ENCODE measurements at regions not wholly inside any gene's neighbourhood (a gene's known extent, or its start where the extent isn't known, plus 50 kb on each side); places are given as distances from the start of the nearest gene placed in this dataset.

DNA sequence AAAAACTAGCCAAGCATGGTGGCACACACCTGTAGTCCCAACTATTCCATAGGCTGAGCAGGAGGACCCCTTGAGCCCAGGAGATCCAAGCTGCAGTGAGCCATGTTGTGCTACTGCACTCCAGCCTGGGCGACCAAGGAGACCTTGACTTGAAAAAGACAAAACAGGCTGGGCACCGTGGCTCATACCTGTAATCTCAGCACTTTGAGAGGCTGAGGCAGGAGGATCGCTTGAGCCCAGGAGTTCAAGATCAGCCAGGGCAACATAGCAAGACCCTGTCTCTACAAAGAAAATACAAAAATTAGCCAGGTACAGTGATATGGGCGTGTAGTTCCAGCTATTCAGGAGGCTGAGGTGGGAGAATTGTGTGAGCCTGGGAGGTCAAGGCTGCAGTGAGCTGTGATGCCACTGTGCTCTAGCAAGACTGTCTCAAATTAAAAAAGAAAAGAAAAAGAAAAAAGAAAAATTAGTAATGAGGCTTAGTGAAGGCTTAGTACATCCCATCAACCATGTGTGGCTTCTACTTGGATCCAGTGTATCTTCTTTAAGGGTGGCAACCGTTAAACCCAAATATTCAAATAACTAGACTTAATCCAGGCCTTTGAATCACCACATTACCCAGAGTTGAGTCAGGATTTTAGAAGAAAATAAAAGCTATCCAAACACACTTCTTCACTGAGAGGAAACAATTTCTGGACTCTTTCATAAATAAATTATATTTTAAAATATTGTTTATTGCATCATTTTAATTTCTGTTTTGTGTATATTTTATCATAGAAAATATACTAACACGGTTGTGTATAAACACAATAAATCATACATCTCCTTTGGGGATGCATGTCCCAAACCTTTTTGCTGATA is 74.3 kb upstream of the RAB4A start:
- no peak for DNase-seq

DNA sequence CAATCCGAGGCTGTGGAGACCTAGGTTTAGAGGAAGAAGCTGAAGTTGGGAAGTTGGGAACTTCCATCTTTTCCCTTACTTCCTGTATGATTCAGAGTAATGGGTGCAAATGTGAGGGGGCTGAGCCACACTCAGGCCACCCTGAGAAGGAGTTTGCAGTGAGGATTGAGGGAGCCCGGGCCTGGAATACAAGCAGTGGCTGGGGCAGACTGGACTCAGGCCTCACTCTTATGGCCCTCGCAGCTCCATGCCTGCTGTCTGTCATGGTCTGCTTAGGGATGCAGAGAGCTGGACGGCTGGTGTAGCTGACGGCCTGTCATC is 73.7 kb upstream of the RAB4A start:
- no peak for DNase-seq

DNA sequence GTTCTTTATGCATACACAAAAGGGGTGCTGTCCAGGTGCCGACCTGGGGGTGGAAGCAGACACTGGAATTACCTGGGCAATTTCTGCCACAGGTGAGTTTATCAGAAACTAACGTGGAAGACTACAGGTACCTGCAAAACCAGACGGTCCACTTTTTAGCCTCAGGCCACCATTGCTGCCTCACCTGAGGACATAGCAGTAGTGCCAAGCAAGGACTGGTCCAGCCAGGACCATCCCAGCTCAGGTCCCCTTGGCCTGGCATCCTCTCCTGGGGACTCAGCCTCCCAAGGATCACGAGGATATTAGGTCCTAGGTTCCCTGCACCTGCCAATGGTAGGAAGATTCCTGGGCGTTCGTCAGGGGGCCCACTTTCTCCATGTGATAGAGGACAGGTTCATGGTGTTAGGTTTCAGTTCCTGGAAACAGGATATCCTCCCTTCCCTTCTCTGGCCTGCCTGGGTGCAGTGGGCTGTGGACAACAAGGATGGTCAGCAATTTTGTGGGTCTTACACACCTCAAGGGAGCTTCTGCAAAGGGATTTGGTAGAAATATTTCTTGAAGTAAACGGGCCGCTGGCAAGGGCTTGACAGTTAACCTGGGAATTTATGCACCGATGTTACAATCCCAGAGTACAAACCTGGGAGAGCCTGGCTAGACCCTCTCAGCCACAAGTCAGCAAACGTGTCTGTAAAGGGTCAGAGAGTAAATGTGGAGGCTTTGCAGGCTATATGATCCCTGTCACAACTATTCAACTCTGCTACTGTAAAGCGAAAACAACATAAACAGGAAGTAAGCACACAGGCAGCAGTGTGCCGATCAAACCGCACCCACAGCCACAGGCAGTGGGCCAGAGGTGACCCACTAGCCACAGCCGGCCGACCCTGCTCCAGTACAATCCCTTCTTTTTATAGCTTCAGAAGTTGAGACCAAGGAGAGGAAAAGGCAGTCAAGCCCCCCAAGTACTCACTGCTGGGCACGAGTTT is 71.4 kb upstream of the RAB4A start:
- no peak for DNase-seq

DNA sequence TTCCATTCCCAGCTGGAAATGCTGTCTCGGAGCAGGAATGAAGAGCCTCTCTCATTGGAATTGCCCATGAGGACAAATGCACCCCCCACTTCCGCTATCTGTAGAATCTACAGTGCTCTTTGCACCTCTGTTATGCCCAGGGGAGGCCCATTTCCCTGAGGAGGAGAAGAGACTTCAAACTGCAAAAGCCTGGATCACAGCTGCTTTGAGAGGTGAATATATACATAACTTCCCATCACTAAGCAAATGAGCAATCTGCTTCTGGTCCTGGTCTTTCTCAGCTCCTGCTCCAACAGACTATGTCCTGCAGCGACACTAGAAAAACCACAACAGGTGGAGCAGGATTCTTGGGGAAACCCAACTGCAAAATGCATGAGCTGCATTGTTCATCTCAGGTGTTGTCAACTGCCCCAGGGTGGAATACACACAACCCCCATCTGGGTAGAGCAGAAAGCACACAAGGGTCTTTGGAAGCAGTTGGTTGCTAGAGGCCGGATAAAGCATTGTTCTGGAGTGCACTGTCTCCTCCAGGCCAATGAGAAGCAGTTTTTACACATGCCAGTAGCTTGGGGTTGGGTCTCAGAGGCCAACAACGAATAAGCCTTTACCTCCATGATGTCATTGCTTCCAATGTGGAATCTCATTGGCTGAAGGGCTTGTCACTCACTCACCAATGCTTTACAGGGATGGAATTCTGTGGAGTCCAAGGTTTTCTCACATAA is 67.7 kb upstream of the RAB4A start:
- DNase-seq = peak; percentile 10 to 75

DNA sequence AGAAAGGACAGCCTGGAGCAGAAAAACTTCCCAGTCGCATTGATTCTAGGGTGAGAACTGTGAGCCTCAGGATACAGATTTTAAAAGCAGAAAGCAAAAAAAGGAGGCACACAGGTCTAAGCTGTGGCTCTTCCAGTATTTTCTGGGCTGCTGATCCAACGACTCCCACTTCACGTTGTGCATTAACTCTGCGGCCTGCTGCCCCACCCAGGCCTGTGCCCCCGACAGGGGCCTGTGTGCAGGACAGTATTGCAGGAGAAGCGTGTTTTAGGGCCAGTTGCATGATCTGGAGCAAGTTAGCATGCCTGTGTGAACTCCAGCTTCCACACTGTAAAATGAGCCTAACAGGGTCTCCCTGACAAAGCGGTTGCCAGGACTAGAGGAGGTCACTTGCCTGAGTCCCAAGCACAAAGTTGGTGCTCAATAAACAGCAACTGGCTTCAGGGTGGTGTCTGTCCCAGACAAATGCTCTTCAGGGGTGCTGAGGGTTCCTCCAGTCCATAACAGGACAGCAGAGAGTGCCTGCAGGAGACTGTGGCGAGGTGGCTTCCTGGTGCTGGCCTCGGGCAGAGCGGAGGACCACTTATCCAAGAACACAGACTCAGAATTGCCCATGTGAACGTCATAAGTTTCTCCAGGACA is 66.8 kb upstream of the RAB4A start:
- no peak for DNase-seq

DNA sequence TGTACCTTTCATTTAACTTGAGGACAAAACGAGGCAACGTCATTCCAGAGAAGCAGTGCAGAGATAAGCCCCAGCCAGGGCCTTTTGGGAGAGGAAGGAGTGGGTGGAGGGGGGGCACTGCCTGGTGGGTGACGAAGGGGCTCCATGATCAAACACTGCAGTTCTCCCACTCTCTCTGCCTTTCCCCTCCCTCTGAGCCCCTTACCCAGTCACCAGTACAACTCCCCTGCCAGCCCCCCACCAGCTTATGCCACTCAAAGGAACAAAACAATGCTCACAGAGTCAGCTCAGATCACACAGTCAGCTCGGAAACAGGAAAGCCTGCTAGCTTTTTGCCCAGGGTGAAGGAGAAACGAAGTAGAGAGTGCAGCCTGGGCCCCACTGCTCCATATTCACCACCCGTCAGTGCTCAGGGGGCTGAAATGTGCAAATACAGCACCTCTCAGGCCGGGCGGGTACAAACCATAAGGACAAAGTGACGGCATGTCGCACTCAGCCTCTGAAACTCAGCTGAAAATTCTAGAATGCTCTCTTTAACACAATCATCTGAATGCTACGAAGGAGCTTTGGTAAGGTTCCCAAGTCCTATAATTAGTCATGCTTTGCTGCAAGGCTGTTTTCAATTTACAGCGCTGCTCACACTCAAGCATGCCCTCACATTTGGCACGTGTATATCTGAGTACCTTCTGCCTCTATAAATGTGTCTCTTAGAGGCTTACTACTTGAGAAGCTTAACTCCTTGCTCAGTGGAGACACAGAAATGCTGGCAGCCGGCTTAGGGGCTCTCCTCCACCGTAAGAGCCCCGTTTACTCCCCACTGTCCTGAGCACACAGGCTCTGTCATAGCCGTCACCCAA is 65.8 kb upstream of the RAB4A start:
- peak; percentile 56 to 84 for DNase-seq

DNA sequence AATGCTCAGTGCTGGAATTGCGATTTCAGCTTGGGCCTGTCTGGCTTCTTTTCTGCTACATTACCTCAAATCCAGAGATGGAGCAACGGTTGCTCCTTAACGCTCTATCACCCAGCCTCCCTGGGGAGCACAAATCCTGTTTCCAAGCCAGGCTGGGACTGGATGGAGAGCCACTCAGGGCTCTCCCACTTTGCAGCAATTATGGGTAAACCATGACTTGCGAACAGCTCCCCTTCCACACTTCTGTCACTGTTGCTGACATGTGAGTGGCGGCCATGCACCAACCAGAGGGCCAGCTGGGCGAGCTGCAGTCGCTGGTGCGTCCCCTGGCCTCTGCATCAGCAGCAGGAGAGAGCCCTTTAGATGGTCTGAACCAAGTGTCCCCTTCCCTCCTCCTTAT is 65.1 kb upstream of the RAB4A start:
- peak; percentile 33 to 60 for DNase-seq

DNA sequence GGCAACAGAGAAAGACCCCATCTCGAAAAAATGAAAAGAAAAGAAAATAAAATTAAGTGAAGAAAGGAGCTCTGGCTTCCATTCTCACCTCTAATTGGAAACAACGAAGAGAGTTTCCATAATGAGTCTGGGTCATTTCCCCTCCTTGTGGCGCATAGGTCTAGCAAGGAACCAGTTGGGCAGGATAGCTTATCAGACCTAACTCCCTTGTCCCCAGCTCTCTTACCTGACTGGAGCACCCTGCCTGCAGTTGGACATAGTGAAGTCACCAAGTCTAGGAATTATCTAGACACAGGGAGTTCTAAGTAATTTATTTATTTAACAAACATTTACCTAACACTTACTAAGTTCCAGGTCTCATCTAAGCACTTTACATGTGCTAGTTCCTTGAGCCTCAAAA is 63.0 kb upstream of the RAB4A start:
- DNase-seq = no peak

DNA sequence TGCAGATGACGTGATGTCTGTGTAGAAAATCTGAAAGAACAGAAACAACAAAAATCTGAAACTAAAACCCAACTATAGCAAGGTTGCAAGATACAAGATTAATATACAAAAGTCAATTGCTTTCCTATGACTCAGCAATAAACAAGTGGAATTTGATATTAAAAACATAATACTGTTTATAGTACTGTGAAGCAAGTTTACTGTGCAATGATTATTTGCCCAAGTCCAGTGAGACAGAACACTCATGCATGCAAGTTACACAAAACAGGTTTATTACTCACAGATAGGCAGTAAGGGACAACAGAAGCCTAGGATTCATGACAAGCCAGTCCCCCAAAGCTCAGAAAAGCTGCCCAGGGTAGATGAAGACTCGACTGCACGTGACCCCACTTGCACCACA is 62.4 kb upstream of the RAB4A start:
- no peak for DNase-seq

DNA sequence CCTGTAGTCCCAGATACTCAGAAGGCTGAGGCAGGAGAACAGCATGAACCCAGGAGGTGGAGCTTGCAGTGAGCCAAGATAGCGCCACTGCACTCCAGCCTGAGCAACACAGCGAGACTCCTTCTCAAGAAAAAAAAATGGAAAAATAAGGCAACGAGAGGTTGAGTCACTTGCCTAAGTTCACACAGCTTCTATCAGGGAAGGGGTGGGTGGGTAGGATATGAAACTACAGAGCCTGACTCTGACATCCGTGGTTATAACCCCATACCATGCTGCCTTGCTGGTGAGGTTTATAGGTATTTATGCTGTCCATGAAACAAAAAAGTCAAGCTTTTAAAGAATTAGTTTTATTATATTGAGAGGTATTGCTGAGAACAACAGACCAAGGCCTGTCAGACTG is 61.5 kb upstream of the RAB4A start:
- DNase-seq = no peak

DNA sequence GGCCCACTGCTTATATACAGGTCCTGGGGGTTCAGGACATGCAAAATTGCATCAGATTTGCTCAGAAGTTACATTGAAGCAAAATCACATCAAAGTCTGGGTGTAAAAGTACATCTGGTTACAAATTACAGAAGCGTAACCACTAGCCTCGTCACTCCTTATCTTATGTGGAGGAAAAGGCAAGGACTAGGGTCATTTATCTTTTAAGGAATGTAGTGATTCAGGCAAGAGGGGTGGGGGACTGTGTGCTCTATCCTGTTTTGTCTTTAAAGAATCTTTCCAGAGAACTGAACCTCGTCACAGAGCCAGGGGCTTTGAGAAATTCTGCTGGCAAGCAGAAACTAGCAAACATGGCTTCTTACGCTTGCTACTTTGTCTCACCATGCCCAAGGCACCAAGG is 61.1 kb upstream of the RAB4A start:
- no peak for DNase-seq

DNA sequence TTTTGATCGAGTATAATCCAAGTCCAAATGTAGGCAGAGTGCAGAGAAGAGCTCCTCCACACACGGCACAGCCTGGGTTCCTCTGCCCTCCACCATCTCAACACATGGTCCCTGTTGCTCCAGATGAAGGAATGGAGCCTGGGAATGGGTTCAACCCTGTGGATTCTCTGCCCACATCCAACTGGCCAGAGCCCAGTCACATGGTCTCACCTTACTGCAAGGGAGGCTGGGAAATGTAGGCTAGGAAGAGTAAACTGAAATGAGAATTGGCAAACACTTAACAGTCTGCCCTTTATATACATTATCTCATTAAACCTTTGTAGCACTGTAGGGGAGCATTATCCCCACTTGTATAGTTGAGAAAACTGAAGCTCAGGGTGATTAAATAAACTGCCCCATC is 60.1 kb upstream of the RAB4A start:
- no peak for DNase-seq

DNA sequence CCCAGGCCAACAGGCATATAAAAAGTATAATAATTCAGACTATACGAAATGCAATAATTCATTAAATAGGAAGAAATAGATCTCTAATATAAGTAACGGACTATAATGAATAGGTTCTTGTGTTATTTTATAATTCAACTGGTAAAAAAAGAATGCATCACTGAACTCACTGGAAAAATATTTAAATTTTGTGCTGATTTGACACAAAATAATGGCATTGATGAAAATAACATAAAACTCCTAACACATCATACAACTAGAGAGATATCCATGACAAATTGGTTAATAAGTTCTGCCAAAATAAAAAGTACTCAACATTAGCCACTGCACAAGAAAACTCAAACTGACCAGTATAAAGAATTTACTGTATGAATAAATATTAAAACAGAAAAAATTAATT is 57.1 kb upstream of the RAB4A start:
- DNase-seq = no peak

DNA sequence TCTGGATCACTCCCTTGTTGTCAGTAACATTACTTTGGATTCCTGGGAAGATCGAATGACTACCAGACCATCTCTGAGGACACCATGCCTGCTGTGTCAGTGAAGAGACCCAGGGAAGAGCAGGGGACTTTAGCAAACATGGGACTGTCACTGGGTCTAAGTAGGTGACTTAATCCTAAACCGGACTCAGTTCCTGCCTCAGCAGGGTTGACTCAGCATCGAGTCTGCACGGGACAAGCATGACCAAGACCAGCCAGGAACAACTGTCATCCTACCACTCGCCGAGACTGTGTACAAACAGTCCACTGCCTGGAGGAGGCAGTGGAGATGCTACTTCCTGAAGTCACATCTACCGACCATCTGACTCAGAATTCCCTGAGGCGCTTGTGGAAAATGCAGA is 53.2 kb upstream of the RAB4A start:
- no peak for DNase-seq

DNA sequence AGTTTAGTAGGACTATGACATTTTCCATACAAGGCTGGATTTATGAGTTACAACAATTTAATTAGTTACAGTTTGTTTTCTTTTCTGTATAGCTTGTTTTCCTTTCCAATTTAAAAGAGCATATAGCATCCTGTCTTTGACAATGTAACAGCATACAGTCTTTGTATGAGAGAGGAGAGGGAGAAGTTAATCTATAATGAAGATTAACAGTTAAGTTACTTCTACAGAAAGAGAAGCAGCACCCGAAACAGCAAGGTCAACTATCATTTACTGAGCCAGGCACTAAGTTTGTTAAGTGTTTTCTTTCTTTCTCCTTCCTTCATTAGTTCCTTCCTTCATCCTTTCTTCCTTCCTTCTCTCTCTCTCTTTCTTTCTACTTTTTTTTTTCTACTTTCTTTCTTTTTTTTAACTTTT is 52.3 kb upstream of the RAB4A start:
- DNase-seq = no peak

DNA sequence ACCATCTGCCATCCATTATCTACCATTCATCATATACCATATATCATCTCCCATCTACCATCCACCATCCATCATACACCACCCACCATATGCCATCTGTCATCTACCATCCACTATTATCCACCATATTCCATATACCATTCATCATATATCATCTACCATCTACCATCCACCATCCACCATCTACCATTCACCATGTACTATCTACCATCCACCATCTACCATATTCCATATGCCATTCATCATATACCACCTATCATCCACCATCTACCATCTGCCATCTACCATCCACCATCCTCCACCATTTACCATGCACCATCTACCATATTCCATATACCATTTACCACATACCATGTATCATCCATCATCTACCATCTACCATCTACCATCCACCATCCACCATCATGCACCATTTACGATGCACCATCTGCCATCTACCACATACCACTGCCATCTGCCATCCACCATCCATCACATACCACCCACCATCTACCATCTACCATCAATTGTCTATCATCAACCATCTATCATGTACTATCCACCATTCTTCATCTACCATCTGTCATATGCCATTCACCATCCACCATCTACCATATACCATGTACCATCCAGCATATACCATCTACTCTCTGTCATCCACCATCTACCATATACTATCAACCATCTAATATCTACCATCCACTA is 50.6 kb upstream of the RAB4A start:
- DNase-seq = no peak

DNA sequence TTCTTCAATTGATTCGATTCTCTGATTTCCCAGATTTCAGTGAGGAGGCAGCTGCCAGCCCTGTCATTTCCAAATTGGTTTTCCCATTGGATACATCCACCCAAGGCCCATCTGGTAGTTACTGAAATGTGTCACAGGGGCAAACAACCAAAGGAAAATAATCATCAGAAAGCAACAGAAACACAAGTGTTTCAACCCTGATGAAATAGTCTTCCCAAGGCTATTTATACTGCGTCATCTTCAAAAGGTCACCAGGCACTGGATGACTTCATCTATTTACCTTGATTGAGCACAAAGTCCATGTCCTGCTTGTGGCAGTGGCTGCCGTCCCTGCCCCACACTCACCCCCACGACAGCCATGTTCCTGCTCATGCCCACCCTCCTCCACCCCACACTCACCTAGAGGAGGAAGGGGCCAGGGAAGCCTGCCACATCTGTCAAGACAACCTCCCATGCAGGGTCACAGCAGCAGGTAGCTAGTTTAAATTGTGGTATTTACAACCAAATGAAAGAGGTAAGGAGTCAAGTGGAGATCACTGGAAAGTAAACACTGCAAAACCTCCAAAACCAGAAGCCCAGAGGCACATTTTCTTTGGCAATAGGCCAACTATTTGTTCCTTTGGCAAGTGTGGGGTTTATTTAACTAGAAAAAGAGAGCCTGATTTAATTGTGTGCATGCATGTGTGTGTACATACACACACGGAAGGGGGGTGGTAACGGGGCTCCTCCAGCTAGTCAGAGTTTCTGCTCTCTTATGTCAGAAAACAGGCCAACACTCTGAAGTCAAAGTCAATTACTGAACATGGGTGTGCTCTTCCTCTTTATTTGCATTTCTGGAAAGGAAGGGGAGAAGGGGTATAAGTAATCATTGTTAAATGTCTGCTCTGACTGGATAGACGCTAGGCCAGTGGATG is 49.5 kb upstream of the RAB4A start:
- DNase-seq = peak; percentile 43 to 78

Measured in NCI-H446 (cell line).